OCI-LY3 (cell line): ENCODE measurements at regions not wholly inside any gene's neighbourhood (a gene's known extent, or its start where the extent isn't known, plus 50 kb on each side); places are given as distances from the start of the nearest gene placed in this dataset.

Source experiments
- EZH2phosphoT487 ChIP-seq: fragments of 200-600 bp; shearing (Covaris generic); IDR thresholded peaks from 2 replicates; pipeline ENCODE4 v1.6.1; 2018; ENCODE audit warnings: antibody characterized with exemption, mixed run types, low read depth
- TF ChIP-seq, protein P1 (sequence below): fragments of 200-600, 300-600 bp; sonication (generic); IDR thresholded peaks from 2 replicates; pipeline ENCODE4 v1.5.1; 2014; ENCODE audit warnings: antibody characterized with exemption, low read length, low read depth

DNA sequence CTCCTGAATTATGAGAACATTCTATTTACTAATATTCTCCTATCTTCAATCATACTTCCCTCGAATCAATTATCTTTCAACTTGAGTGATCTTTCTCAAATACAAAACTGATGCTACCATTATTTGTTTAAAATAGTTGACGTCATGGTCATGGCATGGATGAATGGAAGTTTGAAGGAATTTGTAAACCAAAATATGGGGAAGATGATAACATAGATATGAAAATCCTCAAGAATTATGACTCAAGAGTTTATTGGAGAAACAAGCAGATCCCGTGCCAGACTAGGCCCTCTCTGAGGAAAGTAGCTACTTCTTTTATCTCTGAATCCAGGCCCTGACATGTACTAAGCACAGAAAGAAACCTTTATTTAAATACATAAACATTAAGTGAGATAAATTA lies 270.4 kb upstream of the MC4R start:
- TF ChIP-seq EZH2phosphoT487 = no peak
- TF ChIP-seq, protein P1, sequence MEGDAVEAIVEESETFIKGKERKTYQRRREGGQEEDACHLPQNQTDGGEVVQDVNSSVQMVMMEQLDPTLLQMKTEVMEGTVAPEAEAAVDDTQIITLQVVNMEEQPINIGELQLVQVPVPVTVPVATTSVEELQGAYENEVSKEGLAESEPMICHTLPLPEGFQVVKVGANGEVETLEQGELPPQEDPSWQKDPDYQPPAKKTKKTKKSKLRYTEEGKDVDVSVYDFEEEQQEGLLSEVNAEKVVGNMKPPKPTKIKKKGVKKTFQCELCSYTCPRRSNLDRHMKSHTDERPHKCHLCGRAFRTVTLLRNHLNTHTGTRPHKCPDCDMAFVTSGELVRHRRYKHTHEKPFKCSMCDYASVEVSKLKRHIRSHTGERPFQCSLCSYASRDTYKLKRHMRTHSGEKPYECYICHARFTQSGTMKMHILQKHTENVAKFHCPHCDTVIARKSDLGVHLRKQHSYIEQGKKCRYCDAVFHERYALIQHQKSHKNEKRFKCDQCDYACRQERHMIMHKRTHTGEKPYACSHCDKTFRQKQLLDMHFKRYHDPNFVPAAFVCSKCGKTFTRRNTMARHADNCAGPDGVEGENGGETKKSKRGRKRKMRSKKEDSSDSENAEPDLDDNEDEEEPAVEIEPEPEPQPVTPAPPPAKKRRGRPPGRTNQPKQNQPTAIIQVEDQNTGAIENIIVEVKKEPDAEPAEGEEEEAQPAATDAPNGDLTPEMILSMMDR = no peak
